GM23248 (cell line): ENCODE measurements at regions not wholly inside any gene's neighbourhood (a gene's known extent, or its start where the extent isn't known, plus 50 kb on each side); places are given as distances from the start of the nearest gene placed in this dataset.

Source experiments
- EZH2 ChIP-seq: fragments of 200-600 bp; sonication (generic); IDR thresholded peaks from 2 replicates; pipeline ENCODE4 v1.6.1; 2018; ENCODE audit warnings: antibody characterized with exemption, mild to moderate bottlenecking; ENCODE audit not compliant: insufficient read depth, poor library complexity, severe bottlenecking
- EZH2phosphoT487 ChIP-seq: fragments of 200-600 bp; sonication (generic); IDR thresholded peaks from 2 replicates; pipeline ENCODE4 v1.6.1; 2018; ENCODE audit warnings: antibody characterized with exemption, moderate library complexity, mild to moderate bottlenecking, low read depth; ENCODE audit not compliant: insufficient read depth

DNA sequence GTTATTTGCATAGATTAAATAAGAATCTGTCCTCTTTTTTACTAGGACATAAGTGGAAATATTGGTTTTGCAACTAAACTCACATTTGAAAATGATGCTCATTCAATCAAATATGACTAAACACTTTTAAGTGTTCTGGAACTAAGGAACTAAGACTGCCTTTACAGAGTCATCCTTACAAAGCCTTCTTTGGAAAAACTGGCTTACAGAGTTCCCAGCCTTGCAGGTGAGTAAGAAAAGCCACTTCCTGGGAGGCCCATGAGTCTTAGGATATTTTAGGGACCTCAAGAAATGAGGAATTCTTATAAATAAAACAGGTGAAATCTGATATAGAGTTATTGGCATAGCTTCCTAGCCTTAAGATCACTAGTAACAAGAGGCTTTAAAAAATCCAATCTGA lies 135.5 kb downstream of the ALOX5 start:
- TF ChIP-seq EZH2 (no peak), EZH2phosphoT487 (no peak)
